Parathyroid adenoma (tissue), 2 donors: ENCODE measurements at regions not wholly inside any gene's neighbourhood (a gene's known extent, or its start where the extent isn't known, plus 50 kb on each side); places are given as distances from the start of the nearest gene placed in this dataset.

Source experiments
- H2AFZ ChIP-seq: fragments of 300-600 bp; sonication (generic); one replicate; pipeline ENCODE4 v1.7.0; 2017; ENCODE audit warnings: antibody characterized with exemption, mild to moderate bottlenecking
- H3K27ac ChIP-seq: fragments of 300-600 bp; sonication (generic); one replicate; pipeline ENCODE4 v1.7.0; 2017
- H3K27me3 ChIP-seq: fragments of 300-600 bp; sonication (generic); one replicate; pipeline ENCODE4 v1.7.0; 2017; ENCODE audit warnings: low read length; ENCODE audit not compliant: control insufficient read depth, insufficient read depth
- H3K36me3 ChIP-seq: fragments of 300-600 bp; sonication (generic); one replicate; pipeline ENCODE4 v1.7.0; 2017; ENCODE audit warnings: low read length; ENCODE audit not compliant: control insufficient read depth, insufficient read depth
- H3K4me1 ChIP-seq: fragments of 300-600 bp; sonication (generic); one replicate; pipeline ENCODE4 v1.7.0; 2017; ENCODE audit warnings: control low read depth
- H3K4me2 ChIP-seq: fragments of 300-600 bp; sonication (generic); one replicate; pipeline ENCODE4 v1.7.0; 2017; ENCODE audit warnings: low read length
- H3K4me3 ChIP-seq: fragments of 300-600 bp; sonication (generic); one replicate; pipeline ENCODE4 v1.7.0; 2017; ENCODE audit warnings: low read depth, low read length
- H3K79me2 ChIP-seq: fragments of 300-600 bp; sonication (generic); one replicate; pipeline ENCODE4 v1.7.0; 2017; ENCODE audit warnings: control low read depth
- H3K9ac ChIP-seq: fragments of 300-600 bp; sonication (generic); one replicate; pipeline ENCODE4 v1.7.0; 2017; ENCODE audit warnings: mild to moderate bottlenecking
- H3K9me3 ChIP-seq: fragments of 300-600 bp; sonication (generic); one replicate; pipeline ENCODE4 v1.7.0; 2017; ENCODE audit warnings: low read length; ENCODE audit not compliant: control insufficient read depth
- CTCF ChIP-seq: fragments of 300-600 bp; sonication (generic); IDR thresholded peaks from one replicate; pipeline ENCODE4 v1.7.0; 2017; ENCODE audit warnings: antibody characterized with exemption, mild to moderate bottlenecking
- donor health status: primary hyperparathyroidism.

GRCh38 chr1:37265786-37266667 lies 208.4 kb upstream of the ZC3H12A start:
- Histone ChIP-seq H3K9ac (no peak overlapping the region), H3K27me3 (no peaks in the 10 kb centered on the region), H3K36me3 (no peaks in the 10 kb centered on the region), H3K4me2 (no peak overlapping the region), H3K4me1 (no peaks in the 10 kb centered on the region), H3K27ac (no peak overlapping the region), H3K79me2 (no peaks in the 10 kb centered on the region), H3K9me3 (no peaks in the 10 kb centered on the region), H3K4me3 (no peak overlapping the region), H2AFZ (no peak overlapping the region)
- no peak for TF ChIP-seq CTCF

- Histone ChIP-seq H3K27ac (no peak overlapping the region), H2AFZ (no peak overlapping the region), H3K36me3 (no peaks in the 10 kb centered on the region), H3K27me3 (no peaks in the 10 kb centered on the region), H3K4me3 (no peak overlapping the region), H3K9ac (no peak overlapping the region), H3K9me3 (no peaks in the 10 kb centered on the region), H3K4me1 (no peaks in the 10 kb centered on the region), H3K79me2 (no peaks in the 10 kb centered on the region), H3K4me2 (no peak overlapping the region)
- no peak for TF ChIP-seq CTCF
Measured at GRCh38 chr1:37267111-37267835, 207.1 kb upstream of the ZC3H12A start.

- Histone ChIP-seq H3K9me3 (no peaks in the 10 kb centered on the region), H3K4me1 (no peaks in the 10 kb centered on the region), H3K27ac (no peak overlapping the region), H3K27me3 (no peaks in the 10 kb centered on the region), H3K4me3 (no peak overlapping the region), H2AFZ (no peak overlapping the region), H3K79me2 (no peaks in the 10 kb centered on the region), H3K4me2 (no peak overlapping the region), H3K36me3 (no peaks in the 10 kb centered on the region), H3K9ac (no peak overlapping the region)
- TF ChIP-seq CTCF: no peak
Measured at GRCh38 chr1:37270639-37271038, 203.7 kb upstream of the ZC3H12A start.

- Histone ChIP-seq H3K4me3 (no peak overlapping the region), H3K4me1 (no peaks in the 10 kb centered on the region), H3K4me2 (no peak overlapping the region), H3K27me3 (no peaks in the 10 kb centered on the region), H3K79me2 (no peaks in the 10 kb centered on the region), H2AFZ (no peak overlapping the region), H3K9ac (no peak overlapping the region), H3K27ac (no peak overlapping the region), H3K36me3 (no peaks in the 10 kb centered on the region), H3K9me3 (no peaks in the 10 kb centered on the region)
- TF ChIP-seq CTCF: no peak
Measured at GRCh38 chr1:37272626-37273025, 201.8 kb upstream of the ZC3H12A start.
